Tibial nerve (tissue), 4 donors: ENCODE measurements at regions not wholly inside any gene's neighbourhood (a gene's known extent, or its start where the extent isn't known, plus 50 kb on each side); places are given as distances from the start of the nearest gene placed in this dataset.

ENCODE experiments used
- EP300 ChIP-seq, 2 donors: sonication (generic); formaldehyde crosslinking; IDR thresholded peaks; one replicate each; pipeline ENCODE4 v1.6.1; 2017; ENCODE audit warnings: antibody characterized with exemption in 2 of 2, mild to moderate bottlenecking in 1 of 2
- POLR2A ChIP-seq, 2 donors: fragments of 450-650 bp; IDR thresholded peaks; one replicate each; pipeline ENCODE4 v1.6.1; 2017; ENCODE audit warnings: antibody characterized with exemption in 2 of 2, mild to moderate bottlenecking in 2 of 2, moderate library complexity in 2 of 2
- TF ChIP-seq, protein P1 (sequence below), 5 experiments: fragments of 200-600 bp in 3 of 5; fragments of 450-650 bp in 2 of 5; sonication (generic) in 3 of 5; IDR thresholded peaks; one replicate each; pipeline ENCODE4 v1.5.1; 2016 to 2019; ENCODE audit warnings: antibody characterized with exemption in 5 of 5, mild to moderate bottlenecking in 3 of 5, moderate library complexity in 2 of 5

DNA sequence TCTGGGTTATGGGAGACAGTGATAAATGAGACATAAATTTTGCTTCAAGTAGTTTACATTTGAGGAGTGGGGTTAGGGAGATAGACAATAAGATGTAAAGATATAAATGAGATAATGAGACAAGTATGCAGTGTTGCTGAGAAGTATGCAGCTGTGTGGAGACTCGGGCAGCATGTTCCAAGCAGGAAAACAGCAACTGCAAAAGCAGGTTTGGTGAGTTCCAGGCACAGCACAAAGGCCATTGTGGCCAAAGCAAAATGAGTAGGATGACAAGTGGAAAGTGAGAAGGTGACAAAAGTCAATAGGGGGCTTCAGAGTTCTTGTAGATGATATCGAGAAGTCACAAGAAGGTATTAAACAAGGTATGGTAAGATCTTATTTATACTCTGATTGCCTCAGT lies 259.1 kb upstream of the PEX5L start:
- TF ChIP-seq POLR2A (IDR thresholded peaks at IDR 0.05) (no peak), EP300 (IDR thresholded peaks at IDR 0.05) (no peak)
- TF ChIP-seq, protein P1, sequence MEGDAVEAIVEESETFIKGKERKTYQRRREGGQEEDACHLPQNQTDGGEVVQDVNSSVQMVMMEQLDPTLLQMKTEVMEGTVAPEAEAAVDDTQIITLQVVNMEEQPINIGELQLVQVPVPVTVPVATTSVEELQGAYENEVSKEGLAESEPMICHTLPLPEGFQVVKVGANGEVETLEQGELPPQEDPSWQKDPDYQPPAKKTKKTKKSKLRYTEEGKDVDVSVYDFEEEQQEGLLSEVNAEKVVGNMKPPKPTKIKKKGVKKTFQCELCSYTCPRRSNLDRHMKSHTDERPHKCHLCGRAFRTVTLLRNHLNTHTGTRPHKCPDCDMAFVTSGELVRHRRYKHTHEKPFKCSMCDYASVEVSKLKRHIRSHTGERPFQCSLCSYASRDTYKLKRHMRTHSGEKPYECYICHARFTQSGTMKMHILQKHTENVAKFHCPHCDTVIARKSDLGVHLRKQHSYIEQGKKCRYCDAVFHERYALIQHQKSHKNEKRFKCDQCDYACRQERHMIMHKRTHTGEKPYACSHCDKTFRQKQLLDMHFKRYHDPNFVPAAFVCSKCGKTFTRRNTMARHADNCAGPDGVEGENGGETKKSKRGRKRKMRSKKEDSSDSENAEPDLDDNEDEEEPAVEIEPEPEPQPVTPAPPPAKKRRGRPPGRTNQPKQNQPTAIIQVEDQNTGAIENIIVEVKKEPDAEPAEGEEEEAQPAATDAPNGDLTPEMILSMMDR (IDR thresholded peaks at IDR 0.05), result no peak
